HFFc6 (cell line): ENCODE measurements at regions not wholly inside any gene's neighbourhood (a gene's known extent, or its start where the extent isn't known, plus 50 kb on each side); places are given as distances from the start of the nearest gene placed in this dataset.

ENCODE experiments used
- DNase-seq: peaks from one replicate; pipeline ENCODE4 v3.0.0-alpha.2; 2018
- H3K27ac Mint-ChIP-seq: 2 replicates; pipeline ENCODE4 v1.8.0; 2020; ENCODE audit warnings: mild to moderate bottlenecking, mixed read lengths
- H3K27me3 Mint-ChIP-seq: 2 replicates; pipeline ENCODE4 v1.8.0; 2021; ENCODE audit warnings: mild to moderate bottlenecking, moderate library complexity, mixed read lengths; ENCODE audit not compliant: insufficient read depth
- H3K36me3 Mint-ChIP-seq: 2 replicates; pipeline ENCODE4 v1.8.0; 2021; ENCODE audit warnings: low read depth, mixed read lengths
- H3K4me1 Mint-ChIP-seq: 2 replicates; pipeline ENCODE4 v1.8.0; 2020; ENCODE audit warnings: low read depth, mixed read lengths
- H3K4me3 Mint-ChIP-seq: 2 replicates; pipeline ENCODE4 v1.8.0; 2020; ENCODE audit warnings: mild to moderate bottlenecking, moderate library complexity, mixed read lengths
- H3K9me3 Mint-ChIP-seq: 2 replicates; pipeline ENCODE4 v1.8.0; 2020; ENCODE audit warnings: mild to moderate bottlenecking, mixed read lengths
- TF ChIP-seq, protein P1 (sequence below): fragments of 200-600 bp; sonication (generic); IDR thresholded peaks from 2 replicates; pipeline ENCODE4 v1.5.0; 2021; ENCODE audit warnings: antibody characterized with exemption, mild to moderate bottlenecking

DNA sequence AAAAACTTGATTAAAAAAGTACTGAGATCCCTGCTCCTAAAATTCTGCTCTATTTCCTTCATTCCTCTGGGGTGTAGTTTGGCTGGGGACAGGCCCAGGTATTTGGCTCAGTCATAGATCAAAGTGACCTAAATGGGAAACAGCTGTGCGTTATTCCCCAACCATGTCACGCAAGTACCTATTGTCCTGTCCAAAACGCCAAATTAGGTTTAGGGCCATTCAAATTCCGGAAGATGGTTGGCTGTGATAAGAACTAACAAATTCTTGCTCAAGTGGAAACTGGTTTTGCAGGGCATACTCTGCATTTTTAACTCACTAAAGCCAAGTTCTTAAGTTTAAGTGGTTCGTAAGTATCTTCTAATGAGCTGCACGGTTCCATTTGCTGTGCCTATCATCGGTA lies 147.6 kb upstream of the TMEM170B start:
- H3K27ac Mint-ChIP-seq, result no peak overlapping the region
- H3K4me3 Mint-ChIP-seq, result no peak overlapping the region
- no peak for DNase-seq
- no peaks in the 10 kb centered on the region for H3K9me3 Mint-ChIP-seq
- H3K27me3 Mint-ChIP-seq, result peaks cover 2% of the 10 kb centered on the region
- peaks cover 26% of the 10 kb centered on the region for H3K4me1 Mint-ChIP-seq
- TF ChIP-seq, protein P1, sequence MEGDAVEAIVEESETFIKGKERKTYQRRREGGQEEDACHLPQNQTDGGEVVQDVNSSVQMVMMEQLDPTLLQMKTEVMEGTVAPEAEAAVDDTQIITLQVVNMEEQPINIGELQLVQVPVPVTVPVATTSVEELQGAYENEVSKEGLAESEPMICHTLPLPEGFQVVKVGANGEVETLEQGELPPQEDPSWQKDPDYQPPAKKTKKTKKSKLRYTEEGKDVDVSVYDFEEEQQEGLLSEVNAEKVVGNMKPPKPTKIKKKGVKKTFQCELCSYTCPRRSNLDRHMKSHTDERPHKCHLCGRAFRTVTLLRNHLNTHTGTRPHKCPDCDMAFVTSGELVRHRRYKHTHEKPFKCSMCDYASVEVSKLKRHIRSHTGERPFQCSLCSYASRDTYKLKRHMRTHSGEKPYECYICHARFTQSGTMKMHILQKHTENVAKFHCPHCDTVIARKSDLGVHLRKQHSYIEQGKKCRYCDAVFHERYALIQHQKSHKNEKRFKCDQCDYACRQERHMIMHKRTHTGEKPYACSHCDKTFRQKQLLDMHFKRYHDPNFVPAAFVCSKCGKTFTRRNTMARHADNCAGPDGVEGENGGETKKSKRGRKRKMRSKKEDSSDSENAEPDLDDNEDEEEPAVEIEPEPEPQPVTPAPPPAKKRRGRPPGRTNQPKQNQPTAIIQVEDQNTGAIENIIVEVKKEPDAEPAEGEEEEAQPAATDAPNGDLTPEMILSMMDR, result no peak
- no peaks in the 10 kb centered on the region for H3K36me3 Mint-ChIP-seq

DNA sequence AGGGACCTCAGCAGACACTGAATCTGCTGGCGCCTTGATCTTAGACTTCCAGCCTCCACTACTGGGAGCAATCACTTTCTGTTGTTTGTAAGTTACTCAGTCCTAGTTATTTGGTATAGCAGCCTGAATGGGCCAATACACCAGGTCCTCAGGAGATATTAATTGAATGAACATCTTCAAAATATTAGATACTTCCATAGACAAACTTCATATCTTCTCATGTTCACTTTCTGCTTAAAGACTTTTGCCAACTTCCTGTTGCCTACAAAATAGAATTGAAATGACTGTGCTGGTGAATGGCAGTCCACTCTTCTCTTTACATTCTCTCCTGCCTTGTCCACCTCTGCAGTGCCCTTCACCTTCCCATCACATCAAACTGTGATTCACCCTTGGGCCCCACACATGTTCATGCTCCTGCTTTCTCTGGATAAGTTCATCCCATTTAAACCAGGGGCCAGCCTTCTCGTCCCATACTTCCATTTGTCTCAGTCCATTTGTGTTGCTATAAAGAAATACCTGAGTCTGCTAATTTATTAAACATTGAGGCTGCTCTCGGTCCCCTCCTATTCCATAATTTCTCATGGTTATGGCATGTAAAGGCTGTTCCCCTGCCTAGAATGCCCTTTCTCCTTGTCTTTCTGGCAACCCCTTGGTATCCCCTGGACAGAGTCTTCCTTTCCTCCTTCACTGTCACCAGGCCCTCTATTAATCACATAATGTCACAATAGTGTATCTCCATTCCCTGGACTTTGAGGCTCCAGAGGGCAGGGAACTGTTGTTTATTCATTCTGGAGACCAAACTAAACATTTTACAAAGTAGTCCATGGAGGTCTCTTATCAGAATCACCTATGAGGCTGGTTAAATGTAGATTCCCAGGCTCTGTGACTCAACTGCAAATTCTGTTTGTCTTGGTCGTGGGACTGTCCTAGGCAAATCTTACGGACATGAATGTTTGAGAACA lies 148.3 kb upstream of the TMEM170B start:
- Mint-ChIP-seq H3K27me3 (no peaks in the 10 kb centered on the region; the same call in 1 of the 2 replicates), H3K4me3 (no peak overlapping the region), H3K4me1 (peaks cover 27% of the 10 kb centered on the region), H3K27ac (no peak overlapping the region), H3K36me3 (no peaks in the 10 kb centered on the region), H3K9me3 (no peaks in the 10 kb centered on the region)
- DNase-seq, result no peak
- TF ChIP-seq, protein P1, result no peak

DNA sequence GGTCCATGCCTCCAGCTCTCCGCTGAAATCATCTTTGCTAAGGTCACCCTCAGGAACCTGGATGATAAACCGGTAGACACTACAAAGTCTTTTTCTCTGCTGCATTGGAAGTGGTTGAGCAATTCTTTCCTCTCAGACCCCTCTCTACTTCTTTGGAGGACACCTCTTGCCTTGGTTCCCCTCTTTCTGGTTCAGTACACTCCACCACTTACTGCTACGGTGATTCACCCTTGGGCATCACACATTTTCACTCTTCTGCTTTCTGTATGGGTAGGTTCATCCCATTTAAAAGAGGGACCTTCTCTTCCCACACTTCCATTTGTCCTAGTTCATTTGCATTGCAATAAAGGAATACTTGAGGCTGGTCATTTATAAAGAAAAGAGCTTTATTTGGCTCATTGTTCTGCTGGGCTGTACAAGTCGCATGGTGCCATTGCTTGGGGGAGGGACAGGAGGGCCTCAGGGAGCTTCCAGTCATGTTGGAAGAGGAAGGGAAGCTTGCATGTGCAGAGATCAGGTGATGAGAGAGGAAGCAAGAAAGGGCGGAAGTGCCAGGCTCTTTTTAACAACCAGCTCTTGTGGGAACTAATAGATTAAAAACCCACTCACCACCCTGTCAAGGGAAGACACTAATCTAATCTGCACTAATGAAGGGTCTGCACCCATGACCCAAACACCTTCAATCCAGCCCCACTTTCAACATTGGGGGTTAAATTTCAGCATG lies 149.7 kb upstream of the TMEM170B start:
- Mint-ChIP-seq H3K27me3 (no peaks in the 10 kb centered on the region; the same call in 1 of the 2 replicates), H3K4me1 (peaks cover 17% of the 10 kb centered on the region), H3K27ac (no peak overlapping the region), H3K4me3 (no peak overlapping the region), H3K36me3 (no peaks in the 10 kb centered on the region), H3K9me3 (no peaks in the 10 kb centered on the region)
- no peak for DNase-seq
- TF ChIP-seq, protein P1, result no peak

DNA sequence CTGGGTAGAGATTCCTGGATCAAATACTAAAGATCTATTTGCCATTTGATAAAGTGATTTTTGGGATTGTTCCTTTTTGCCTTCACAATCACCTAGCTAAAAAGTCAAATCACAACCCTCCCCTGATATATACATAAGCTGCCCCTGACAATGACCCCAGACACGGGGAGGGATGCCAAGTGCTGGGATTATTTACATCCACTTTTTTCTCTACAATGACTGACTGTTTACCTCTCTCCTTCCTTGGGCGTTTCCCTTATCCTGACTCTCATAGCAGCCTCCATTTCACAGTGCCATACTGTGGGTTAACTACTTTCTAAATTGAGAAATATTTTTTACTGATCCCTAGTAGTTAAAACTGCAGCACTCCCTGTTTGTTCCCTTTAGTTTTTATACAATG lies 150.8 kb upstream of the TMEM170B start:
- Mint-ChIP-seq H3K9me3 (no peaks in the 10 kb centered on the region), H3K36me3 (no peaks in the 10 kb centered on the region), H3K4me1 (peaks cover 16% of the 10 kb centered on the region), H3K27me3 (no peaks in the 10 kb centered on the region; the same call in 1 of the 2 replicates), H3K4me3 (no peak overlapping the region), H3K27ac (no peak overlapping the region)
- no peak for DNase-seq
- TF ChIP-seq, protein P1, result no peak

DNA sequence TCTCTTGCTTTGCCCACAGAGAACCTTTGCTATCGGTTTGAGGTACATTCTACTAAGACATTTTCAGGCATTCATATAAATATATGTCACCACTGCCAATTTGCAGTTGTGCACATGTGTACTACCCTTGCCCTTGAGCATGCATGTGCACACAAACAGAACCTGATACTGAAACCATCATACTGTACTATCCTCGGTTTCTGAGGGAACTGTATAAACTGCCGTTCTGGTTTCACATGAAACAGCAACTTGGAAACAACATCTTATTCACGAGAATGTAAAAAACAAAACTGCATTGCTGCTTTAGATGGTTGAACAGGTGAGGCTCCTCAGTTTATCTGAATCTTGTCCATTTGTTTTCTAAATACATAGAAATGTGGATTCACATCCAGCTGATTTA lies 151.2 kb upstream of the TMEM170B start:
- TF ChIP-seq, protein P1, result no peak
- Mint-ChIP-seq H3K9me3 (no peaks in the 10 kb centered on the region), H3K36me3 (no peaks in the 10 kb centered on the region), H3K27ac (no peak overlapping the region), H3K27me3 (no peaks in the 10 kb centered on the region; the same call in 1 of the 2 replicates), H3K4me1 (peaks cover 16% of the 10 kb centered on the region), H3K4me3 (no peak overlapping the region)
- no peak for DNase-seq
